Activated CD8-positive, alpha-beta memory T cell treated with anti-CD3 and anti-CD28 coated beads for 48 hours (primary cell): ENCODE measurements at regions not wholly inside any gene's neighbourhood (a gene's known extent, or its start where the extent isn't known, plus 50 kb on each side); places are given as distances from the start of the nearest gene placed in this dataset.

ENCODE experiments used
- DNase-seq, 3 experiments: peaks; one replicate each; pipeline ENCODE4 v3.0.0-alpha.2; 2020; ENCODE audit warnings: low read depth in 2 of 3, low spot score in 2 of 3

DNA sequence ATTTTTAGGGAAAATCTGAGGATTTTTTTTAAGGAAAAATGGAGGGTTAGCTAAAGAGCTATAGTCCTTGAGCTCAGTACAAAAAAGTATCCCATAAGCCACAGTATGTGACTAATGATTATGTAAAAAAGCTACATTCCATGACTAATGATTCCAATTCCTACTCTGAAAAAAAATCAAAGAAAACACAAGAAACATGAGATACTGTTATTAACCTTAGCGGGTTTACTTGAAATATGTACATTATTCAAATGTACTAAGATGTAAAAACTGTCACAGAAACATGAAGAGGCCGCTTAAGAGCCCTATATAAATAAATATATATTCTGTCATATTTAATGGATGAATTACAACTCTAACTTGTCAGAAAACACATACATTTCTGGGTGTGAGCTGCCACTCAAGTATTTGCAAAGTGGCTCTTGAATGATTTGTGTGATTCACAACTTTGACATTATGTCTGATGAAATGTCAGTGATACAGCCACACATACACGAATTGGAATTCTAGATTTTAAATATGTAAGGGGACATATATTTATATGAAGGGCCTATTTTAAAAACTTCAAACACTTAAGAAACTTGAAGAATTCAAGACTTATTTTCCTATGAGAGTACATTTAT is 518.7 kb upstream of the SUCLG2 start:
- no peak for DNase-seq

DNA sequence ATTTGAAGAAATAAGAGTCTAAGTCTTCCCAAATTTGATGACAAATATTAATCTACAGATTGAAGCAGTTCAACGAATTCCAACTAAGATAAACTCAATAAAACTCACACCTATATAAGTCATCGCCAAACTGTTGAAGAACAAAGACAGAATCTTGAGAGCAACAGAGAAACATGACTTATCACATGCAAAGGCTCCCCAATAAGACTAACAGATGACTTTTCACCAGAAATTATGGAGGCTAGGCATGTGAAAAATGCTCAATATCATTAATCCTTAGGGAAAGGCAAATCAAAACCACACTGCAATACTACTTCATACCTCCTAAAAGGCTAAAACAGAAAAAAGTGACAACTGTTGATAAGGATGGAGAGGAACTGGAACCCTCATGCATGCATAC is 517.6 kb upstream of the SUCLG2 start:
- DNase-seq: no peak

DNA sequence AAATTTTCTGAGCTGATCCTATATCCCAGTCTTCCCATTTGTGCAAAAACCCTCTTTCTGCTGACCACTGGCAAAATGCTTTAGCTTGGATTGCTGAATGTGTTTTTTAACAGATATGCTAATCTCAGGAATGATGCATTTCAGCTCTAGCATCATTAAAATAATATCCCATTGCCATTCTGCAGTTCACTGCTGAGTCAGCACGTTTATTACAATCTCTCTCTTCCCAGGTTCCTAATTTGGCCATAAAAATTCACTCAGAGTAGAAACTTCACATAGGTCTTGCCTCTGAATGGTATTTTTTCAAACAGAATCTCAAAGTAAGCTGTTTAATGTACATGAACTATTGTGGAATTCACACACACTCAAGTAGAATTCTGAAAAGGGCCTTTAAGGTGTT is 509.6 kb upstream of the SUCLG2 start:
- DNase-seq: no peak

DNA sequence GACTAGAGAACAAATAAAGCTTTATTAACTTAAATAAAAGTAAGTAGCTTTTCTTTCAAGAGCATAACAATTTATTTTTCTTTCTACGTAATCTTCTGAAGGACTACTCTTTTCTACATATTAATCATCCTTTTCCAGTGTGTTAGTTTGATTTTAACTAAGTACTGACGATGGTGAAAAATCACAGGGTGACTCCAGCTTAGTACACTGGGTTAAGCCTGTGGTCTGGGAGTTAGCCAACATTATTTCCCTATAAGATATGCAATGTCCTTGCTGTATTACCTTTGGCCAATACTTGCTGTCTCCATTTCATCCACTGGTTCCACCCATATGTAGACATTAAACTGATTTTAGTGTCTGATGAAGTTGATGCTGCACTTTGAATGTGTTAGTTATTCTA is 508.6 kb upstream of the SUCLG2 start:
- DNase-seq: no peak

DNA sequence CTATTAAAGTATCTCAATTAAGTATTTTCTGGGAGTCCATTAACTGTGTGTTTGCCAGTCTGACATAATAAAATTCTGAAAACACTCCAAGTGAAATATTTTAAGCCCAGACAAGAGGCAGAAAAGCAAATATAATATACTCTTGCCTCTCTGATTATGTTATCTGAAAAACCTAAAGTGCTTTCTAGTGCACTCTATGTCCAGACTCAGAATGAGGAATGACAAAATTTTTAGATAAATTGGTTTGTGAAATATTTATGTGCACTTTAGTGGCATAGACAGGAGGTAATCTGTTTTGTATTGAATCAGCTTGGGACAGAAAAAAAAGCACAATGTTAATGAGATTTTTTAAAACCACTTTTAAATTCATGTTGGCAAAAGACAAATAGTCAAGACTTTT is 508.2 kb upstream of the SUCLG2 start:
- DNase-seq: no peak

DNA sequence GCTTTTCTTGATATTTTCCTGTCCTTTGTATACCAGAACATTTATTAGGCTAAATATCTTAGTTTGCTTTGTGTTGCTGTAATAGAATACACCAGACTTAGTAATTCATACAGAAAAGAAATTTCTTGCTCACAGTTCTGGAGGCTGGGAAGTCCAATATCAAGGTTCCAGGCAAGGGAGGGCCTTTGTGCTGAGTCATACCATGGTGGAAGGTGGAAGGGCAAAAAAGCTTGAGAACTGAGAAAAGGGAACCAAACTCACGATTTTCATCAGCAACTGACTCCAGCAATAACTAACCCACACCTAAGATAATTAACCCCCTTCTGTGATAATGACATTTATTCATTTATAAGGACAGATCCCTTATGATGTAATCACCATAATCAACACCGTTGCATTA is 496.9 kb upstream of the SUCLG2 start:
- DNase-seq: no peak

DNA sequence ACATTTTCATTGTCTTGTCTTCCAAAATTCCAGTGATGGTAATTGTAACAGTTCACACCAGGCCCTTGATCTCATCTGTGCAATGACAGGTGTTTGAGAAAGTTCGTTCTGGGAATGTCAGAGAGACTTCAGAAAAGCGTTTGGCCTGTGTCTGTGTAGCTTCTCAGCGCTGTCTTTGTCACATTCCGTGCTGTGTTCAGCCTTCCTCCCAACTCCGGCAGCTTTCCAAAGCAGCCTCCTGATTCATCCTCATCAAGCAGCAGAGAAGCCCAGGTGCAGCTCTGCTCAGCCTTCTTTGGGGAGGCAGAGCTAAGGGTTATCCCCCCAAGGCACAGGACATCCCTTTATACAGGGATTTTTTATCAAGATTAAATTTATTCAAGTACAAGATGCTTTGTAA is 494.0 kb upstream of the SUCLG2 start:
- no peak for DNase-seq

DNA sequence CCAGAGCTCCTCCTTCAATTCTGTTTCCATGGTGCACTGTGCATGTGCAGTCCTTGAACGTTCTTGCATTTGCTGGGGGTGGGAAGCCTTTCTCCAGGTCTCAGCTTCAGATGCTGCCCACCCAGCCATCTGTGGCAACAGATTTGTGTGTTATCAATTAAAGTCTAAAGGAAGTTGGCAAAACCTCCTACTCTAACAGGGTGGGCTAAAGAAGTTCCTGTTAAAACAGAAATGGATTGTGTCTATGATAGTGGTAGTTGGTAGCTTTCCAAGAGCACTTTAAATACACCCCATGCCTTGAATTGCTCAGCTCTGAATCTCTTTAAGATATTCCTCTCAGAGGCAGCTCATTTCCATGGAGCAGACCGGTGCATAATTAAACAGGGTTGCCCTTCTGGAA is 488.0 kb upstream of the SUCLG2 start:
- no peak for DNase-seq

DNA sequence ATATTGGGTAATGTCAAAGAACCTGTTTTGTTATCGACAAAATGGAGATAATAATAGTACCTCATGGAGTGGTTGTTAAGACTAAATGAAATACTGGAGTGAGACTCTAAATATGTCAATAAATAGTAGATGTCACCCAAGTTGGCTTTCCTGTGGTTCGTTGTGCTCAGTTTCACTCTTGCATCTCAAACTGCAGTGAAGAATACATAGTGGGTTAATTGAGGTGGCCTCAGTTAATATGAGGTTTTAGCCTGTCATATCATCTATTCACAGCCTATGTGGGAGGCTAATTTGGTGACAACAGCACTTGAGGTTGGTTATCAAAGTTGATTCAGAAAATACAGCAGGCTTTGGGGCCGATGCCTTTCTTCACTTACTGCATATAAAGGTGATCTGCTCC is 485.5 kb upstream of the SUCLG2 start:
- no peak for DNase-seq

DNA sequence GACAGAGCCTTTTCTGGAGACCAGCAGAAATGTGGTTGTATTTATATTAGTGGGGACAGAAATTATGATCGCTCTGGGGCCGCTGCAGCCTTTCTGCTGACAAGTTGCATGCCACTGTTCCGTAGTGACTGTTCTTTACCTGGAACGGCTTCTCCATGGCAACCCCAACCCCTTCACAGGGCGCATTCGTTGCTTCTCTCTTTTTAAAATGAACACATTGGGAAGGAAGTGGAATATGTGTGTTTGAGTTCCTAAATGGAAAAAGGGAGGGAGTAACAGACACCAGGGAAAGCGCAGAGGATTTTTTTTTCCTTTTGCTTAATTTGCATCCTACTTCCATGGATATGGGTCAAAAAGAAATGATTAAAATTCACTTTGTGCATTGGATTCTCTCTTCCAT is 482.0 kb upstream of the SUCLG2 start:
- no peak for DNase-seq

DNA sequence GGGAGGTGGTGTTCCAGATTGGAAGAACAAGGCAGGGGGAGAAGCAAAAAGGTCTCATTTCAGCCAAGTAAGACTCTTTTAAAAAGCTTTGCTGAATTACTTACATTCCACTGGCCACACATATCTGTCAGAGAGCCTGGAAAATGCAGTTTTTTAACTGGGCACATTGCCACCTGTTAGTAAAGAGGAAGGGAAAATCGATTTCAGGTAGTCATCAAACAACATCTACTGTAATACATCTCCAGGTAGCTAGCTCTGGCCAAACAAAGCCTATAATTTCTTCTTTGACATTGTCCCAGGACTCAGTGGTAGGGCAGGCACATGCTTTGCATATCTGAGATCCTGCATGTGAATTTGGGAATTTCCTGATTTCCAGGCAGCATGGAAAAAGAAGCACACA is 480.7 kb upstream of the SUCLG2 start:
- no peak for DNase-seq

DNA sequence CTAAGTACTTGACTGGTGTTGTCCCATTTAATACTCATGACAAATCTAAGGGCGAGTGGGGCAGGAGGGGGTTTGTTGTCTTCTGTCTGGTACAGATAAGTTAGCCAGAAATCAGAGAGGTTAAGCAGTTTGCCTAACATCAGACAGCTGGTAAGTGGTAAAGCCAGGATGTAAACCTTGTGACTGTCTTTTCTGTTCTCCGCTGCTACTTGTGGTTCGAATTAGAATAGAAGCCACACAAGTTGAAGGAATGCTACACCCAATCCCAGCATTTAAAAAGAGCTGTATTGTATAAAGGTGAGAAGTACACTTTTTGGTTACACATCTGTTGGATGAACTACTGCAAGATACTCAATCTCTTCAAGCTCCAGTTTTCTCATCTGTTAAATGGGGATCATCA is 474.7 kb upstream of the SUCLG2 start:
- DNase-seq: no peak

DNA sequence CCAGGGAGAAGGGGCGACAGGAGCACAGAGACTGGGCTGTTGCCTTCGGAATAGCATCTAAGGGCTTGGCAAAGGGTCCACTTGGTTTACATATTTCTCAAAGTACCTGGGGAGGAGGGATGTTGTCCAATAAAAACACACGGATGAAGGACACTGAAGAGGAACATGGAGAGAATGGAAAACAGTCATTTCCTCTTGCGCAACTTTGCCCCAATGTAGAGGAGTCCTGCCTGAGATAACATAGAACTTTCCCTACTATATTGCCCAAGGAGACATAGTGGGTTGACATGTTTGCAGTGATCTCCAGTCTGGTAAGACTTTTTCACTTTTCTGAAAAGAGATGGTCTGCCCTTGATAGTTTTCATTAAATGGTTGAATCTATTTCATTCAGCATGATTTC is 468.8 kb upstream of the SUCLG2 start:
- DNase-seq: no peak

DNA sequence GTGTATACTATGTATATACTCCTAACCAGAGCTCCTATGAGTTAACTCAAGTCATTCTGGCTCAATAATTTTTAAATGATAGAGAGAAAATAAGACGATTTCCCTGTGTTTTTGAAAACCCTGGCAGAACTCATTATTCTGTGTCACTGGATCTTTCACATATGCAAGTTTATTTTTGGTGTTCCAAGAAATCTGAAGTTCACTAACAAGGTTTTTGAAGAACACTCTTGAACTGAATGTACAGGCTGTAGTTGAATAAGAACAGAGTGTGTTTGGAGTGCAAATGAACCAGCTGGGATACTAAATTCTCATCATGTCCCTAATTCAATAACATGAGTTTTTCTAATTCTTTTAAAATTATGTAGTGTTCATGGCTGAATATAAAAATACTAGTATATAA is 466.9 kb upstream of the SUCLG2 start:
- DNase-seq: no peak

DNA sequence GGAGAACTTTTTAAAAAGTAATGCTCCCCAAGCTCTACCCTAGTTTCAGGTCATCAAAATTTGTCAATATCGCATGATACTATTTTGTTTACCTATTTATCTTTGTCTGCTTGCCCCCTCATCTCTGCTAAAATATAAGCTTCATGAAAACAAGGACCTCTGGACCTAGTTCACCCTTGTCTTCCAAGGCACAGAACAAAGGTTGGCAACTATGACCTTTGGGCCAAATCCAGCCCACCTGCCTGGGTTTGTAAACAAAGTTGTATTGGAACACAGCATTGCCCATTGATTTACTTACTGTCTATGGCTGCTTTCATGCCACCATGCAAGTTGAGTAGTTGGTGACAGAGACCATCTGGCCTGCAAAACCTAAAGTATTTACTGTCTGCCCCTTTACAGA is 462.2 kb upstream of the SUCLG2 start:
- DNase-seq: no peak

DNA sequence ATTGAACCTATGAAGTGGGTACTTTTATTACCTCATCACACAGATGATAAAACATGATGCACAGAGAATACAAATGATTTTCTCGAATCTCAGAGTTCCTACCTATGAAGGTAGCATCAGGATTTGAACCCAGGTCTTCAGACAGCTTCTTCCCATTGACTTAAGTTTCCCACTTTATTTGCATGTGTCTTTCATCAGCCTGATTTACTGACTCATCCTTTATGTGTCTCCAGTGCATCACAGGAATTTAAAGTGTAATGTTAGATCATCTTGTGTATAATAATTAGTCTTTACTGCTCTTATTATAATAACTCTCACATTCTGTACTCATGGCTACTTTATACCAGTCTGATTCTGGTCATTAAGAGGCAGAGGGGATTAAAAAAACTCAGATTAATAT is 449.4 kb upstream of the SUCLG2 start:
- no peak for DNase-seq

DNA sequence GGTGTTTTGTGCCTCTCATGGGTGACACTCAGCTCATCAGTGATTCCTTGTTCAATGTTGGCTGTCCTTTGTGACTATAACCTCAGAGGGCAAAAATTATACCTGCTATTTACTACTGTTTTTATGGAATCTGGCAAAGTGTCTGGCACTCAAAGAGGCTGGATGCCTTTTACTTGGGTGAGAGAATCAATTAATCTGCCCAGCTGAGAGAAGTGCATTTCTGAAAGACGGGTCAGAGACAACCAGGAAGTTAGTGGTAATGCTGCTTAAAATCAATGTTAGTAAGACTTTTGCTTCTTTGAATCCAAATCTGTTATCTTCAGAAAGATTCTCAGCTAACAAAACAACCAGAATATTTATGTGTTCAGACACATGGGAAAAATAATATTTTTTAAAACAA is 436.2 kb upstream of the SUCLG2 start:
- DNase-seq: no peak

DNA sequence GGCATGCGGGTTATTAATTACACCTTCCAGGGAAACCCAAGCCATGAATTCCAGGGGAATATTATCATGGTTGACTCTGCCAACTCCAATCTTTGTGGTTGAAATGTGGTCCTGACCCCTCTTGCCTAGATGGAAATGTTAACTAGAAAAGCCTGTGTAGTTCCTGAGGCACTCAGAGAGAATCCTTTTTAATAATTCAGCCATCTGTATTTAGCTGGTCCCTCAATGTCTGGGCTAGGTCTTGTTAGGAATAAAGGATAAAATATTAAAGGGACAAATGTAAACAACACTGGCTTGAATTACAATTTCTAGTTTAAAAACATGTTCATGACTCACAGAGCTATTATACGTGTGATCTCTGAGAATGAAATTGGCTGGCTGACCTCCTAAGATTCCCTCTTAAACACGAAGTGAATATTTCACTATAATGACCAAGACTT is 435.2 kb upstream of the SUCLG2 start:
- no peak for DNase-seq

DNA sequence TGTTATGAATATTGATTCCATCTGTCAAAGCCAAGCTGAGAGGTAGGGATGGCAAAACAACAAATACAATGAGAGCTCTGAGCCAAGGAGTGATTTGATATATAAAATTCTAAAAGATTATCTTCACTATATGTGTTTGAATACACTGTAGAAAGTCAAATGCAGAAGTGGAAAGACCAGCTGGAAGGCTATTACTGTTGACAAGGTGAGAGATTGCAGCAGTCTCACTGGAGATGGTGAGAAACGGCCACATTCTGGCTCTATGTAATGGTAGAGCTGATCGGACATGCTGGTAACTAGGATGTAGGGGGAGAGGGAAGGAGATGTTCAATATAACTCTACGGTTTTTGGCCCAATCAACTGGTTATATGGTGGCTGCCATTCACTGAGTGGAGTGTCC is 434.2 kb upstream of the SUCLG2 start:
- no peak for DNase-seq

DNA sequence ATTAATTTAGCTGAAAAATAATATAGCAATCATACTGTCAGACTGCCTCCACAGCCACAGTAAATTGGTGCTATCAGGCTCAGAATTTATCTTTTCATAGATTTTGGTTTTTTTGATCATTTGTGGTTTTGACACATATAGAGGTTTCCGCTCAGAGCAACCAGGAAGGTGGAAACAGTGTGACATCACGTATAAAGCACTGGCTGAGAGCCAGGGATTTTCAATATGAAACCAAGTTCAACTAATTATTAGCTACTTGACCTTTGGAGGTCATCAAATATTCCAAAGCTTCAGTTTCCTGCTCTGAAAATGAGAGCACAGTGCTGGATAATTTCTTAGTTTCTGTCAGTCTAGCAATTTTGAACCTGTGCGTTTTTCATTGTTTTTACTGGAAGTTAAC is 433.8 kb upstream of the SUCLG2 start:
- DNase-seq: peak in 1 of 3 experiments; percentile 2

DNA sequence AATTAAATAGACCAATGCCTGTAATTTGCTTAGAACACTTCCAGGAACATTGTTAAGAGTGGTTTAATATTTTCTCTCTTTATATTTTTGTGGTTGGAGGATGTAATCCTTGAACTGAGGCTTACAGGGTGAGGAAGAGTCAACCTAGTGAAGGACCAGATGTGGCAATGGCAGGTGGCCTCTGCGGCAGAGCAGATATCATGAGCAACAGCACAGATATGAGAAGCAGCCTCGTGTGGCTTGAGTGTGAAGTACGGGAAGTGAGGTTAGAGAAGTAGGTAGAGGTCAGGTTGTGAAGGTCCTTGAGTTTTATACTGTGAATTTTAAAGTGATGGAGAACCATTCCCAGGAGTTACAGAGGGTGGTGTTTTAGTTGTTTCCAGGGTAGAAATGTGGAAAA is 417.6 kb upstream of the SUCLG2 start:
- DNase-seq: no peak

DNA sequence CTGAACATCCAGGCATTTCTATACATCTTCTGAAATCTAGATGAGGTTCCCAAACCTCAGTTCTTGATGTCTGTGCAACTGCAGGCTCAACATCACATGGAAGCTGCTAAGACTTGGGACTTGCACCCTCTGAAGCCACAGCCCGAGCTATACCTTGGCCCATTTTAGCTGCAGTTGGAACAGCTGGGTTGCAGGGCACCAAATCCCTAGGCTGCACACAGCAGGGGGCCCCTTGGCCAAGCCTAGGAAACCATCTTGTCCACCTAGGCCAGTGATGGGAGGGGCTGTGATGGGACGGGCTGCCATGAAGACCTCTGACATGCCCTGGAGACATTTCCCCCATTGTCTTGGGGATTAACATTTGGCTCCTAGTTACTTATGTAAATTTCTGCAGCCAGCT is 415.8 kb upstream of the SUCLG2 start:
- DNase-seq: no peak

DNA sequence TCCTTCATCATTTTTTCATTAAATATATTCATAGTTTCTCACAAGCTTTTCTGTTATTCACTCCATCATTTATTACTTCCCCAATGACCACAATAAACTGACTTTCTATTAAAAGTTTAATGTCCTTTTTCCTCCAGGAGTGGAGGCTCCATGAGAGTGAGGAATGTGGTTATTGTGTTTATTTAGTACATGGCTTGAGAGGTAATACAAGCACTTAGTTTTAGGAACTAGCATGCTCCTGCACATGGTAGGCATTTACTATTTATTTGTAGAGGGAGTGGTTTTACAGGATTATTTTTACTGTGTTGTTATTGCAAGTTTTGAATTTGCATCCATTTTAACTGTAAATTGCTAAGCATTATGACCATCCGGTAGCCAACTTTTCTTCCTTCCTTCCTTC is 412.9 kb upstream of the SUCLG2 start:
- DNase-seq: no peak

DNA sequence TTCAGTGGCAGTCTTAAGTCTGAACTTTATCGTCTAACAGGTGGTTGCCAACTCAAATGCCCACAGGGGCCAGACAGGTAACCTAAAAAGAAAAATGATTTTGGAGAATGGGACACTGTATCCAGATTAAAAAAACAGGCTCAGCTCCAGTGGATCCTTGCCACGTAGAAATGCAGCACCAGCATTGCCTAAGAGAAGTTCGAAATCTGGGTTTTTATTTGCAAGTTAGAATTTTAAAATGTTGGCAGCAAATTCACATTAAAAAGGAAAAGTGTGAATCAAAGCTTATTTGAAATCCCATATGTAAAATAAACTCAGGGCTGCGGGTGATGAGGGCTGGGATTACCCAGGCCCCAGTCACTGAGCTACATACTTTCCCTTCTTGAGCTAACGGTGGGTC is 408.5 kb upstream of the SUCLG2 start:
- DNase-seq: no peak
